Lower lobe of right lung (tissue), 2 donors: ENCODE measurements at regions not wholly inside any gene's neighbourhood (a gene's known extent, or its start where the extent isn't known, plus 50 kb on each side); places are given as distances from the start of the nearest gene placed in this dataset.

Source experiments
- ATAC-seq, 2 donors: fragments of 200-7000 bp; cut with Tn5 transposase; one replicate each; pipeline ENCODE4 v1.9.1; 2020 to 2022; ENCODE audit warnings: mild to moderate bottlenecking in 2 of 2, moderate library complexity in 2 of 2
- DNase-seq: peaks from one replicate; pipeline ENCODE4 v3.0.0-alpha.2; 2020
- H3K27ac ChIP-seq: fragments of 200-600 bp; one replicate; pipeline ENCODE4 v1.8.0; 2022
- H3K27me3 ChIP-seq: fragments of 200-600 bp; one replicate; pipeline ENCODE4 v1.8.0; 2022; ENCODE audit warnings: low read depth
- H3K36me3 ChIP-seq: fragments of 200-600 bp; one replicate; pipeline ENCODE4 v1.8.0; 2022; ENCODE audit warnings: mild to moderate bottlenecking
- H3K4me1 ChIP-seq: fragments of 200-600 bp; one replicate; pipeline ENCODE4 v1.8.0; 2022
- H3K4me3 ChIP-seq: fragments of 200-600 bp; one replicate; pipeline ENCODE4 v1.8.0; 2022; ENCODE audit warnings: mild to moderate bottlenecking
- H3K9me3 ChIP-seq: fragments of 200-600 bp; one replicate; pipeline ENCODE4 v1.8.0; 2022
- intact Hi-C: fragments of 100-400 bp; cut with DNase I; formaldehyde crosslinking; loops from one replicate; pipeline ENCODE4 v1.11.0; 2022
- TF ChIP-seq, protein P1 (sequence below): fragments of 200-600 bp; IDR thresholded peaks from one replicate; pipeline ENCODE4 v1.8.0; 2022; ENCODE audit warnings: antibody characterized with exemption, mild to moderate bottlenecking
- donor health status: DM: no; HTN: yes; CAD: no; lungs with severe emphysema.

GRCh38 chr10:3588346-3588745, 196.7 kb downstream of the KLF6 start:
- ATAC-seq (no peak), DNase-seq (no peak)
- Histone ChIP-seq H3K36me3 (no peaks in the 10 kb centered on the region), H3K27me3 (no peaks in the 10 kb centered on the region), H3K9me3 (no peaks in the 10 kb centered on the region), H3K4me3 (no peak overlapping the region), H3K27ac (no peak overlapping the region), H3K4me1 (no peaks in the 10 kb centered on the region)
- TF ChIP-seq, protein P1, sequence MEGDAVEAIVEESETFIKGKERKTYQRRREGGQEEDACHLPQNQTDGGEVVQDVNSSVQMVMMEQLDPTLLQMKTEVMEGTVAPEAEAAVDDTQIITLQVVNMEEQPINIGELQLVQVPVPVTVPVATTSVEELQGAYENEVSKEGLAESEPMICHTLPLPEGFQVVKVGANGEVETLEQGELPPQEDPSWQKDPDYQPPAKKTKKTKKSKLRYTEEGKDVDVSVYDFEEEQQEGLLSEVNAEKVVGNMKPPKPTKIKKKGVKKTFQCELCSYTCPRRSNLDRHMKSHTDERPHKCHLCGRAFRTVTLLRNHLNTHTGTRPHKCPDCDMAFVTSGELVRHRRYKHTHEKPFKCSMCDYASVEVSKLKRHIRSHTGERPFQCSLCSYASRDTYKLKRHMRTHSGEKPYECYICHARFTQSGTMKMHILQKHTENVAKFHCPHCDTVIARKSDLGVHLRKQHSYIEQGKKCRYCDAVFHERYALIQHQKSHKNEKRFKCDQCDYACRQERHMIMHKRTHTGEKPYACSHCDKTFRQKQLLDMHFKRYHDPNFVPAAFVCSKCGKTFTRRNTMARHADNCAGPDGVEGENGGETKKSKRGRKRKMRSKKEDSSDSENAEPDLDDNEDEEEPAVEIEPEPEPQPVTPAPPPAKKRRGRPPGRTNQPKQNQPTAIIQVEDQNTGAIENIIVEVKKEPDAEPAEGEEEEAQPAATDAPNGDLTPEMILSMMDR: no peak
- intact Hi-C loops: no loop called here

- Histone ChIP-seq H3K27ac (no peak overlapping the region), H3K27me3 (no peaks in the 10 kb centered on the region), H3K4me1 (no peaks in the 10 kb centered on the region), H3K4me3 (no peak overlapping the region), H3K9me3 (no peaks in the 10 kb centered on the region), H3K36me3 (no peaks in the 10 kb centered on the region)
- DNase-seq: no peak
- no peak for ATAC-seq
- intact Hi-C loops: no loop called here
- TF ChIP-seq, protein P1: no peak
These were observed 199.9 kb downstream of the KLF6 start for GRCh38 chr10:3584926-3585784.

DNA sequence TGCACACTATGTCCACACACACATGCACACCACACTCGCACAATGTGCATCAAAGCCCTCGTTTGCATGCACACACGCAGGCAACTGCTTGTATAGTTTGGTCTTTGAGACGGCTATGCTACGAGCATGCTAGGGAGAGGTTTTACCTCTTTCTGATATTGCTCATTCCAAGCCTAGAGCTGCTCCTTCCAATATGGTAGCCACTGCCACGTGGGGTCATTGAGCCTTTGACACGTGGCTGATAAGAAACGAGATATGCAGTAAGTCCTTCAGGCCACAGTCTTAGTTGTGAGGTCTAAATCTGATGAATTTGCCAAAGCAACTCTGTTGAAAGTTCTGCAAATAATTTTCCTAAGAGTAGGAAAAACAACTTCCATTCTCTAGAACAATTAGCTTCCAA, 204.4 kb downstream of the KLF6 start:
- TF ChIP-seq, protein P1: no peak
- ATAC-seq: no peak
- Histone ChIP-seq H3K9me3 (no peaks in the 10 kb centered on the region), H3K27ac (no peak overlapping the region), H3K36me3 (no peaks in the 10 kb centered on the region), H3K4me1 (peaks cover 5% of the 10 kb centered on the region), H3K4me3 (no peak overlapping the region), H3K27me3 (no peaks in the 10 kb centered on the region)
- DNase-seq: no peak
- intact Hi-C loops: no loop called here

DNA sequence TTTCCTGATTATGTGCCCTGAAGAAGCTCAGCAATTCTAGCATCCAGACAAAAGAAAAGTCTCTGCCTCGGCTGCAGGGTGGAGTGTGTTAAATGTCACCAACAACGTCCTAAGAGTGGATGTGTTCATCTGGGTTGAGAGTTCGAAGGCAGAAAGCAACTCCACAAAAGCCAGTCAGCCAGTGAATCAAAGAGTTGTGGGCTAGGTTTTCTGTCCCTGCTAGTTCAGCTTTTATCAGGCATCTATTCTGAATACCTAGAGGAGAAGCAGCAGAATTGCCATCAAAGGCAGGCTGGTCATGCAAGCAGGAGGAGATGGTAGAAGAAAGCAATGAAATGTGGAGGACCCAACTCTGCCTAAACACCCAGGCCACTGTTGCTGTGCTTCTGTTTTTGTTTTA, 205.2 kb downstream of the KLF6 start:
- H3K4me1 ChIP-seq: peaks cover 5% of the 10 kb centered on the region
- no peaks in the 10 kb centered on the region for H3K36me3 ChIP-seq
- intact Hi-C loops: no loop called here
- no peaks in the 10 kb centered on the region for H3K27me3 ChIP-seq
- ATAC-seq (no peak), DNase-seq (no peak)
- no peak overlapping the region for H3K4me3 ChIP-seq
- no peaks in the 10 kb centered on the region for H3K9me3 ChIP-seq
- TF ChIP-seq, protein P1: no peak
- H3K27ac ChIP-seq: no peak overlapping the region

GRCh38 chr10:3578682-3579081, 206.3 kb downstream of the KLF6 start:
- Histone ChIP-seq H3K4me1 (peaks cover 5% of the 10 kb centered on the region), H3K9me3 (no peaks in the 10 kb centered on the region), H3K27me3 (no peaks in the 10 kb centered on the region), H3K27ac (no peak overlapping the region), H3K4me3 (no peak overlapping the region), H3K36me3 (no peaks in the 10 kb centered on the region)
- TF ChIP-seq, protein P1: no peak
- DNase-seq (no peak), ATAC-seq (no peak)
- intact Hi-C loops: no loop called here
